ENCODE measurements at regions not wholly inside any gene's neighbourhood (a gene's known extent, or its start where the extent isn't known, plus 50 kb on each side); places are given as distances from the start of the nearest gene placed in this dataset.
A peak's percentile ranks its signal among the peaks of the same experiment; 100 is the strongest.

DNA sequence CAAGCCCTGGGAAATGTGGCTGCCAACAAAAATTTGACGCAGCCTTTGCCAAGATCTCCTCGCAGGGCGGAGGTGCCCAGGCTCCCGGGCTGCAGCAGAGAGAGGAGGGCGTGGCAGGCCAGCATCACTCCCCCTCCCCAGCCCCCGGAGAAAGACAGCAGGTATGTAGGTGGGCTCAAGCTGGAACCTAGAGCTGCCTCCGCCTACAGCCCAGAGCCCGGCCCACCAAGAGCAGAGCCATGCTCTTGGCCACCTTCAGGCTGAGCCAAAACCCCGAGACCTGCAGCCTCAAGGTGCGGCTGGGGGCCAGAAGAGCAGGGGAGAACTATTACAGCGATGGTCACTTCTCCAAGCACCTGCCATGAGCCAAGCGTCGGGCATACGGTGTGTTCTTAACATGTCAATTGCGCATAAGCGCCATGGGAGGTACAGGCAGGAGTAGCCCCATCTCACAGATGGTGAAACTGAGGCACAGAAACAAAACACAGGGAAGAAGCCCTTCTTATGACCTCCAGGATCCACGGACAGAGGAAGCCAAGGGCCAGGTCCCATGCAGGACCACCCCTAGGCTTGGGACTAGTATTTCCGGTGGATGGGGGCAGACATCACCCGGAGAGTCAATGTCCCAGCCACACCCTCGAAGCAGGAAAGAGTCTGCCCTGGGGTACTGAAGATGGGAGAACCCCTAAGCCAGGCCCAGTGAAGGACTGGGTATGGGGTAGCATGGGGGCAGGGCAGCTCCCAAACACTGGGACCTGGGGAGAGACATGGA is 109.0 kb downstream of the NCOR2 start:
- no peak for ATAC-seq
- DNase-seq: no peak

DNA sequence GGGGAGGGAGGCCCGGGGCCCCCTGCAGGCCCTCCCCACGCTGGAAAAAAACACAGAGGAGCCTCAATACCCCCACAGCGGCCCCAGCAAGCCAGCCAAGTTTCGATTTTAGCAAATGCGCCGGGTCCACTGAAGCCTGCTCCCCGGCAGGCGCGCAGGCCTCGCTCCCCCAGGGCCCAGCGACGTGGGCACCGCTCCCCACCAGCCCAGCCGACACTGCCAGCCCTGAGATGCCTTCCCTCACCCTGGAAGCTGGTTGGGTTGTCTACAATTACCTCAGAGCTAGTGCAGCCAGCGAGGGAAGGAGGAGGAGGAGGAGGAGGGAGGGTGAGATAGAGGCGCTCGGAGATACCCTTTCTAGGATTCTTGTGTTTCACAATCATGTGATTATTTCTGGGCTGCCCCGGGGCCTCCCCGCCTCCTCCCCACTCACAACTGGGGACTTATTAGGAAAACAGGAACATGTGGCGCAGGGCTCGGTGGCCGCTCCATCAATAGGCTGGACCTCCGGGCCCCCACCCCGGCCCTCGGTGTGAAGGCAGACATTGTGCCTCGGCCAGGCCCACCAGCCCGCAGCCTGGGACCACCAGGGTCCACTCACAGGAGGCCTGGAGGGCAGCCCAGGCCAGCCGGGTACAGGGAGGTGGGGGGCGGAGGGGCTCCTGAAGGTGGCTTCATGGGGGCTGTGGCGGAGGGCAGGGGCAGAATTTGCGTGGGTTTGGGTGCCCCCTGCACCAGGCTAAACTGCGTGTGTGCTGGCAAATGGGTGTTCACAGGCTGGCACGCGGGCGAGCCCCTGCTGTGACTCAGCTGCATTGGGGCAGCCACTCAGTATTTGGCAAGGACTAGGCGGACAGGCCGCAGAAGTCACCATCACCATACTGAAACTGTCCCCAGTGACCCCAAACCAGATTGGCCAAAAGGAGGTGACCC is 109.9 kb downstream of the NCOR2 start:
- peak; percentile 58 for DNase-seq
- peak; percentile 38 for ATAC-seq

DNA sequence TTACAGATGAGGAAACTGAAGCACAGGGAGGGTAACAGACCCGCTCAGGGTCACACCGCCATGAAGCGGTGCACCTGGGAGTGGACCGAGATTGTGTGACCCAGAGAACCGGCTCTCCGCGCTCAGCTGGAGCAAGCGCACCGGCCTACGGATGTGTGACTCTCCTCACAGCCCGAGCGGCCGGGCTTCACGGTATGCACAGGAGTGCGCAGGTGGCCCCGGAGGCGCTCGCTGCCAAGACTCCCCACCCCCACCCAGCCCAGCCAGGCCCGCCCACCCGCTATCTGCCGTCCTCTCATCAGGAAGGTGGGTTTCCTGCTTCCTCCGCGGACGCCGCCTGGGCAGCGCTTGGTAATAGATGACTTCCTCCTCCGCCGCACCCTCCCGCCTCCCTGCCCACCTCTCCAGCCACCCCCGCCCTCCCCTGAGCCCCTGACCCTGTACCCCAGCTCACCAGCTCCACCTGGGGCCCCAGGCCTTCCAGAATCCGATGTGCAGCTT is 110.7 kb downstream of the NCOR2 start:
- ATAC-seq: no peak
- DNase-seq: peak; percentile 52

DNA sequence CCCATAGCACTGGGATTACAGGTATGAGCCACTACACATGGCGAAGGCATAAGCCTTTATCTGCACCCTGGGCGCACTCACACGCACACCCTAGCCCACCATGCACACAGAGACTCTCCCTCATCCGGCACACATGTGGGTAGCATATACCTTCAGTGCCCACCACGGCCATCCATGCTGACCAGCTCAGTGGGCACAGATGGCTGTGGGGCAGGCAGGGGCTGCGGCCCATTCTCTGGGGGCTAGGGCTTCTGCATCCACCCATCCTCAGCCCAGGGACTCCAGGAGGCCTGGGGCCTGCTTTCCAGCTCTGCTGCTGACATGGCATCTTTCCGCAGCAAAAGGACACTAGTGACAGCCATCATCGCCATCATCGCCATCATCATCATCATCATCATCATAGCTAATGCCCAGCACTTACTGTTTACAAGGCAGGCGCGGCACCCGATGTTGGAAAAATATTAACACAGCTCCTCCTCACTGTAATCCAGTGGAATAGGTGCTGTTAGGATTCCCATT is 111.2 kb downstream of the NCOR2 start:
- DNase-seq: no peak

DNA sequence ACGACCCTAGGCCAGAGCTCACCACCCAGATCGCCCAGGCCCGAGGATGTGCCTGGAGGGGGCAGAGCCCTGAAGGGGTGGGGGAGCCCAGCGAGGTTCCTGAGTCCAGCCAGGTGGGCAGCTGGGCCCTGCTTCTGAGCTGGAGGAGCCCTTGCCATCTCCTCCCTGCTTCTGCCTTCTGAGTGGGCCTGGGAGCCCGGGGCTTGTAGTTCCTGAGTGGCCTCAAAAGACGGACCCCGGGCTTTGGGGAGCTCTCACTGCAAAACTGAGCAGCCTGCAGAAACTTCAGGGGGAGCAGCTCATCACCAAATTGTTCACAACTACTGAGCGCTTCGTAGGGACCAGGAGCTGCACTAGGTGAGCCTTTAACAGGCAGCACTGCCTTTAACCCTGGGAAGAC is 112.1 kb downstream of the NCOR2 start:
- ATAC-seq: no peak
- DNase-seq: no peak

More for the DNA sequence above, 111.2 kb downstream of the NCOR2 start:
- ATAC-seq: no peak

DNA sequence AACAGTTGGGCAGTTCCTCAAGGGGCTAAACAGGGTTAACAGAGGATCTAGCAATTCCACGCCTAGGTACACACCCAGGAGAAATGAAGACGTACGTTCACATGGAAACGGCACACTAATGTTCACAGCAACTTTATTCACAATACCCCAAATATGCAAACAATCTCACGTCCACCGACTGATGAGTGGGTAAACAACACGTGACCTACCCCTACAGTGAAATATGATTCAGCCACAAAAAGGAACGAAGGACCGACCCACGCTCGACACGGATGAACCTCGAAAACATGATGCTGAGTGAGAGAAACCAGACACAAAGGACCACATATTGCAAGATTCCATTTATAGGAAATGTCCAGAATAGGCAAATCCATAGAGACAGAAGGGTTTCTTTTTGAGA is 112.7 kb downstream of the NCOR2 start:
- no peak for ATAC-seq
- no peak for DNase-seq

DNA sequence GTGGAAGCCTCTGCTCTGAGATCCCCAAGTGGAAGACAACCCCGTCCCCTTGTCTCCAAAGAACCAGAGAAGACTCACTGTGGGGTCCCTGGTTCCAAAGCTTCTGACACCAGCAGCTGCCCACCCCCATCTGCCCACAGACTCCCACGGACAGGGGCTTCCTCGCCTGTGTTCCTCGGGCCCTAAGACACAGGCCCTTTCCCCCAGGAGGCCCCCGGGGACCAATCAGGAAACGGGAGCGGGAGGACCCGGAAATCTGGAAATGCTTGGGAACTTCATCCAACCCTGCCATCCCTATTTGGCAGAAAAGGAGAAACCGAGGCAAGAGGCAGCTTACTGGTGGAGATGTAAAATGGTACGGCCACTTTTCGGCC is 113.1 kb downstream of the NCOR2 start:
- ATAC-seq (no peak), DNase-seq (no peak)

DNA sequence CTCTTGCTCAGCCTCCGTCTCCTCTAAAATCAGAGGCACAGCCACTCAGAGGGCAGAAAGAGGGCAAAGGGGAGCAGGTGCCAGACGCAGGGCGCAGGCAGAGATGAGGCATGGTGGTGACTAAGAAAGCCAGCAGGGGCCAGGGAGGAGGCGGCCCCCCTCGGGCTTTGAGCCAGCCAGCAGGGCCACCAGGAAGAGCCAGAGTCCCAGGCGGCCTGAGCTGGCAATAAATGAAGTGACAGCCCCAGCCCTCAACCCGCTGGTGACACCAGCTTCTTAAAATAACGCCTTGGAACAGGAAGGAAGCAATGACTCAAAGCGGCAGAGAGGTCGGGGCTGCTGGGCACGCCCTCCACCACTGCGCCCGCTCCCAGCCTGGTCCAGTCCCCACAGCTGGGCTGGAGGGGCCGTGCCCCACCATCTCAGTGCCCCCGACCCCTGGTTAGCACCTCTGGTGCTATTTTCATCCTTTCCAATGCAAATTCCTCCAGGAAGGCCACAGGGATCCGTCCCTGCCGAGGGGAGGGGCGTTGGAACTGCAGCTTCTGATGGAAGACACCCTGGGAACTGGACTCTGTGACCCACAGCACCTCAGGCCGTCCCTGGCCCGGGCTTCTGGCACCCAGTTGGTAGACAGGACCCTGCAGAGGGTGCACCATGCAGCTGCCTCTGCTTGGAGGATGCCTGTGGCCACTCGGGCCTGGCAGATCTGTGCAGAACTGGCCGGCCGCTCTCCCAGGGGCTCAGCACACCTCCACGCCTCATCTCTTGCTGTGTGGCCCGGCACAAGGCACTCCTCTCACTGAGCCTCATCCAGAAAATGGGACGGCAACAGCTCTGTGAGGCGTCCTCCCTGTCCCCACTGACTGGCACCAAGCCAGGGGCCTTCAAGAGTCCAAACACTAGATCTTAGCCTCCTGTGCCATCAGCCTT is 113.7 kb downstream of the NCOR2 start:
- peak; percentile 93 for ATAC-seq
- peak; percentile 88 for DNase-seq

DNA sequence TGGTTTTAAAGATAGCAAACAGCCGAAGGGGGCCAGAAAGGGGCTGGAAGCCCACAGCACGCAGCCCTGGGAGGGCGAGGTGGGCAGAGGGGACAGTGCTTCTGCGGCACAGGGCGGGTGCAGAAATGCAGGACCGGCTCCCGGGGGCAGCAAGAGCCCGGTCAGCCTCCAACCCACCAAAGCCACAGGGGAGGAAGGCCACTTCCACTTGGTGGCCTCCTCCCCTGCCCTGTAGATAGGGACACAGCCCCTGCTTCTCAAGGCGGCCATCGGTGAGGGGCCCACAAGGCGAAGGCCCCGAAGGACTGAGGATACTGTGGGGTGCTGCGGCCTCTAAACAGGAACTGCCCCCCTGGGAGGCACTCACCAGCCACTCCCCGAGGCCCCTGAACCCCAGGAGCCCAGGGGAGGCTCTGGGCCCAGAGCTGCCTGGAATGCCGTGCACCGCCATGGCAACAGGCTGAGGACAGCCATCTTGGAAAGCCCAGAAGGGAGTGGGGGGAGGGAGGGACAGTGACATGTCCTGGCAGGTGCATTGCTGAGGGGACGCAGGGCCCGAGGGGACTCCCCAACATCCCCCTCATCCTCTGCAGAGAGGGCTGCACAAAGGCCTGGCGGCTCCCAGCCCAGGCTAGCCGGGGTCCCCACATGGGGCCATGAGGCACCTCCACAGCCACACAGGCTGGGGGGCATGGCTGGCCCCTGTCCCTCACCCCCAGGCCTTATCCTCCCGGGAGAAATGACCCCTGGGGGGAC is 114.7 kb downstream of the NCOR2 start:
- ATAC-seq (no peak), DNase-seq (no peak)

DNA sequence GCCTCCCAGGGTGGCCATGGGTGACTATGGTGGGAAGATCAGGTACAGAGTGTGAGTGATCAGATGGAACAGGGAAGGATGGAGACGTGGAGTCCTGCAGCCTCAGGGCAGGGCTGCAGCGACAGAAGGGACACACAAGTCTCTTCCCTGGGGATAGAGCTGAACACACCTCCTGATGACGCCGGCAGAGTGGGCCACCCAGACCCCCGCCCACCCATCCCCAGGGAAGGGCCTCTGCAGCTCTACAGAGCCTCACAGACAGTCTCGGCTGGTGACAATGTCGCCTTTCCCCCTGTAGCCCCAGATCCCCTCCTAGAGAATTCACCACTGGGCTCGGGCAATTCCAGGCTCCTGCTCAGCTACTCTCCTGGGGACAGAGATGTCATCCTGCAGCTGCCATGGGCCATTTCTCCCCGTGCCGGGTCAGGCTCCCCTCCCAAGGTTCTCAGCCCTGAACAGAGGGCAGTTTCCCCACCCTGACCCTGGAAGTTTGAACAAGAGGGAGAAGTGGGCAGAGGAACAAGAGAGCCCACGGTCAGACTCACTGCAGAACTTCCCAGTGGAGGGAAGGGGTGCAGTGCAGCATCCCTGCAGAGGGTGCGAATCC is 115.7 kb downstream of the NCOR2 start:
- ATAC-seq (no peak), DNase-seq (no peak)

DNA sequence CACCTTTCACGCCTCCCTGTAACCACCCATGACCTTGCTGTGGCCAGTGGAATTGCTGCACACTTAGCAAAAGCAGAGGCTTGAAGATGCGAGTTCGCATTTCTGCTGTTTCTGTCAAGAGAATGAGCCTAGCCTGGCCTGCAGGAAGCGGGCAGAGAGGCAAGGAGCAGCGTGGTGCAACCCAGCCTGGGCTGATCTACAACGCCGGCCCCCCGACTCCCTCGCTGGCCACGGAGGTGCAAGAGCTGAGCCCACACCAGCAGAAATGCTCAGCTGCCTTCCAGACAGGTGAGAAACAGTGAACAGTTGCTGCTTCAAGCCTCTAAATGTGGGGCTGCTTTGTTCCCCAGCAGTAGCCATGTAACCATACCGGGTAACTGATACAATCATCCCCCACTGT is 116.4 kb downstream of the NCOR2 start:
- no peak for DNase-seq

DNA sequence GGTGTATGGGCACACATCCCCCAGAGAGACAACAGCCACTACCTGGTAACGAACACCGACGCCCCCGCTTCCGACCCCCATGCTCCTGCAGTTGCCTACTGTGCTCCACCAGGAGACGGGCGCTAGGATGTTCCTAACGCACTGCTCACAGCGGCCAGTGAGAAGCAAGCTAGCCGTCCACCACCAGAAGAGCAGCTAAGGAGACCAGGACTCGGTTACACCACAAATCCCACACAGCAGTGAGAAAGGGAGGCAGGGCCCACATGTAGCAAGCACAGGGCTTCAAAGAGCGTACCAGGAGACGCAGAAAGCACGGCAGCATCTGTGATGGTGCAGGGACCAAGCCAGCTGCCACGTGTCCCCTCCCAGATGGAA is 117.0 kb downstream of the NCOR2 start:
- no peak for ATAC-seq
- DNase-seq: no peak

More for the DNA sequence above, 116.4 kb downstream of the NCOR2 start:
- ATAC-seq: no peak

DNA sequence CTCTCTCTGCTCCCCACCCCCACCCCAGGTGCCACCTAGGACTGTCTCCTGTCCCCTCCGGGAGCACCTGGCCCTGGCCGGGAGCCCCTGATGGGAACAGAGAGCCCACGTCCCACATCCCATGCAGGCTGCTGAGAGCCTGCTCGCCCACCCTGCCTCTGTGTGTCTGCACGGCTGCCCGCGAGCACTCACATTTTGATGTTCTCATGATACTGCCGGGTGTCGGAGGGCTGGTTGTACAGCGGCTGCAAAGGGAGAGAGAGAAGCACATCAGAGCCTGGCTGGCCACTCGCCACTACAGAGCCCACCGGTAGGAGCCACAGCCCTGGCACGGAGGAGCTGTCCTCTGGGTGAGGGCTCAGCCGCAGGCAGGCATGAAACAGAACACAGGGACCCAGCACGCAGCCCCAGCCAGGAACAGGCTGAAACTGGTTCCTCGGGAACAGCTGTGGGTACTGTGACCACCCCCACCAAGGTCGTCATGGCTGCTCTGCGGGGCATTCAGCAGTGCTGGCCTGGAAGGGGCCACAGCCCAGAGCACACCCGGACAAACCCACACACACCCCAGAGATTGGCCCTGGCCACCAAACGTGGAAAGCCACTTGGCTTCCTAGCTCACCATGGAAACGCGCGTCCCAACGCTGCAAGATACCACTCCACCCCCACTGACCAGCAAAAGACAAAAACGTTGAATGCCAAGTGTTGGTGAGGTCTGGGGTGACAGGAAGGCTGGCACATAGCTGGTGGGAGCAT is 117.6 kb downstream of the NCOR2 start:
- ATAC-seq: no peak
- DNase-seq: no peak

DNA sequence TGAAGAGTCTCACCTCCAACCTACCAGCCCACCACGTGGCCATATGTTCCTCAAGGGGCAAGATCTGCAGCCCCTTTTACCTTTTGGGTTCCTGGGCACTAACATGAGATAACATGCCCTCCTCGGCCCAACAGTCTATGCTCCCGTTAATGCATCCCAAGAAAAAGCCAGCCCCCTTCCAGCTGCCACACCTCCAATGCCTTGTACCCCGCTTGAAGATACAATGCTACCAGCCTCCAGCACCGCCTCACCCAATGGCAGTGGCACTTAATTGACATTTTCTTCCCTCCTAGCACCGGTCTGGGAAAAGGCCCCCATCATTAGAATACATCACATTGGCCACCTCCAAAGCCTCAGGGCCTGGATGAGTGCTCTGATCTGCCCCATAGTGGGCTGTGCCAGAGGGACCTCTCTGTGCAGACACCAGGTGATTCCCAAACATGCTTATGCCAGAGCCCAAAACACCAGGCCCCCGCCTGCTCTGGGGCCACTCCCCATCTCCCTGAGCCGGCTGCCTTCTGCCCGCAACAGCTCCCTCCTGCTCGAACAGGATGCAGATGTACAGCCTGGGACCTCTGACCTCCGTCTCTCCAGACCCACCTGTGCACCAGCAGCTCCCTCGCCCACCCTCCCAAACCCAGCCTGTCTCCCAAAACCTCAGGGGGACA is 118.3 kb downstream of the NCOR2 start:
- DNase-seq (no peak), ATAC-seq (no peak)

DNA sequence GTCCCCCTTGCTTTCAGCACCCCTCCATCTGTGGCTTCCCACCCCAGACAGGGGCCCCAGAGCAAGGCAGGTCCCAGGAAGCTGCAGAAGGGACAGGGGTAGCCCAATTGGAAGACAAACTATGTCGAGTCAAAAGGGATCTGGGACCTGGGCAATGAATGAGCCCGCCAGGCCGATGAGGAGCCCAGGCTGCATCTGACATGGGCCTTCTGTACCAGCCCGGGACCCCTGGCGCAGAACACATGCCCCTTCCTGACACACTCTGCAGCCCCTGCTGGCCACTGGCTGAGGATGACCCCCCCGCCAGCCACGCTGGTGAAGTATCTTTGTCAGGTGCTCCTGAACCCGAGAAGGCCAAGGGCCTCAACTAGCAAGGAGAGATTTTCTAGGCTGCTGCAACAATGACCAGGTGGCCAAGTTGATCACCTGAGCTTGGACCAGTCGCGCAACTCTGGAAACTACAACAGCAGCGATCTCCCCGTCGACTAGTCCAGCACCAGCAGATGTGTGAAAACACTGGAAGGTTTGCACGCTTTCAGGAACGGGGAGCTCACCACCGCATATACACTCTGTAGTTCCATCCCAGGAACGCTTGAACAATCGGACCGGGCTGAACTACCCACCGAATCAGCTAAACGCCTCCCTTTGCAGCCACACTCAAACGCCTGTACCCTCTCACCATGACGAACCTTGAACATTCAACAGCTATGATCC is 119.0 kb downstream of the NCOR2 start:
- ATAC-seq (no peak), DNase-seq (no peak)

DNA sequence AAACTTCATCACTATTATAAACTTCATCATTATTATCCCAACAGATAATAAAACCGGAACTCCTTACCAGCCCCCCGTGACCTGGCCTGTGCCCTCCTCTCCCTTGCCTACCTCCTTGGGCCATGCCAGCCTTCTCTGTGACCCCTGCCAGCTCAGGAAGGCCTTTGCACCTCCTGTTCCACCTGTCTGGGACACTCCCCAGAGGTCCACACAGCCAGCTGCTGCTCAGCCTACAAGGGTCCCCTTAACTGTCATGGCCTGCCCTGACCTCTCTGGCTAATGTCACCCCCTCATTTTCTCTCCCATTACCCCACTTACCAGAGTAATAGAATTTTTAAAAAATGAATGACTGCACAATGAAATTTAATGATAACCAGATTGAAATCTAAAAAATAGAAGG is 121.0 kb downstream of the NCOR2 start:
- no peak for DNase-seq
- ATAC-seq: no peak

DNA sequence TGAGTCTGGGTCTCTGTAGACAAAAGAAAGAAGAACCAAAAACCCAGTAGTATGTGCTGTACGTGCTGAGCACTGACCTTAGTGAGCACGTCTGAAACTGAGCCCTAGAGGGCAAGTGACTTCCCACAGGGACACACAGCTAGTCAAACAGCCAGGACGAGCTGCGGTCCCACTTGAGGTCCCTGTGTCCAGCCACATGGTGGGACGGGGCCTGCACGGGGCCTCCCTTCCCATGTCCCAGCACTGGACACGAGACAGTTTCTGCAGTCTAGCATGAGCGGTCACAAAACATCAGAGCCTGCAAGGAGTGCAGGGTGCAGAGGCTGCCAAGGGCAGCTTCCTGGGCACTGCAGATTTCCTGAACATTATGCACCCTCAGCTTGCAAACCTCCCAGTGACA is 121.6 kb downstream of the NCOR2 start:
- DNase-seq: no peak
- ATAC-seq: no peak

DNA sequence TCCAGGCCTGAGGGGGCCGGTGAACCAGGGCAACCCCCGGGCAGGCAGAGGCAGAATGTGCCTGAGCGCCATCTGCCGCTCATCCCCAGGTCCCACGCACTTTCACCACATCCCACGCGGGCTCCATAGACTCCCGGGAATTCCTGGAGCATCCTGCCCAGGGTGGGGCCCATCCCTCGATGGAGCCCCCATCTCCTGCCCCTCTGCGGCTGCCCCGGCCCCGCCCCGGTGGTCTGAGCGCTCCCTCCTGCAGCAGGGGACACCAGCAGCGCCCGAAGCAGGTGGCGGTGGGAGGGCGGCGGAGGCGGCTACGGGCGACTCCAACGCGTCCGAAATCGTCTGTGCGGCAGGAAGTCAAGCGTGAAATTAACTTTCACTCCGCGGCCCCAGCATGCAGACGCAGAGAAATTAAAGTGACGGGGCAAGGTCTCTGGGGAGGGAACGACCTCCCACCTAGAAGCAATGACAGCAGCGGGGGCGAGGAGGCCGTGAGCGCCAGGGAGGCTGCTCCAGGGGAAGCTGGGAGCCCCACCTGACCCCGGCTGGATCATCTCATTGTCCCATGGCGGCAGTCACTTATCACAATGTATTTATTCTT is 122.2 kb downstream of the NCOR2 start:
- ATAC-seq: no peak
- DNase-seq: no peak
